ENCODE measurements at regions not wholly inside any gene's neighbourhood (a gene's known extent, or its start where the extent isn't known, plus 50 kb on each side); places are given as distances from the start of the nearest gene placed in this dataset.

GRCh38 chr6:66186756-66187155, 479.7 kb upstream of the EYS start:
- TF ChIP-seq CTCF (IDR thresholded peaks at IDR 0.05) (no peak), POLR2A (IDR thresholded peaks at IDR 0.05) (no peak)
